GM23248 (cell line): ENCODE measurements at regions not wholly inside any gene's neighbourhood (a gene's known extent, or its start where the extent isn't known, plus 50 kb on each side); places are given as distances from the start of the nearest gene placed in this dataset.

Experiments used
- DNase-seq: peaks from one replicate; pipeline ENCODE4 v3.0.0-alpha.2; 2015
- H2AFZ ChIP-seq: fragments of 200-600 bp; sonication (generic); 2 replicates; pipeline ENCODE4 v1.6.1; 2016; ENCODE audit warnings: antibody characterized with exemption
- H3F3A ChIP-seq: fragments of 200-600 bp; sonication (generic); 2 replicates; pipeline ENCODE4 v1.6.1; 2016; ENCODE audit warnings: mild to moderate bottlenecking, antibody characterized with exemption, mixed run types; ENCODE audit not compliant: insufficient read depth
- H3K27ac ChIP-seq: fragments of 200-600 bp; sonication (generic); 2 replicates; pipeline ENCODE4 v1.5.1; 2016; ENCODE audit warnings: mild to moderate bottlenecking
- H3K27me3 ChIP-seq: fragments of 200-600 bp; sonication (generic); replicated peaks from 2 replicates; pipeline ENCODE4 v1.6.1; 2016; ENCODE audit warnings: mild to moderate bottlenecking; ENCODE audit not compliant: insufficient read depth
- H3K36me3 ChIP-seq: fragments of 200-600 bp; sonication (generic); 2 replicates; pipeline ENCODE4 v1.6.1; 2016; ENCODE audit warnings: low read depth, mild to moderate bottlenecking
- H3K4me1 ChIP-seq: fragments of 200-600 bp; sonication (generic); 2 replicates; pipeline ENCODE4 v1.6.1; 2016; ENCODE audit warnings: mild to moderate bottlenecking; ENCODE audit not compliant: insufficient read depth
- H3K4me2 ChIP-seq: fragments of 200-600 bp; sonication (generic); one replicate; pipeline ENCODE4 v1.6.1; 2016; ENCODE audit warnings: mild to moderate bottlenecking; ENCODE audit not compliant: unreplicated experiment
- H3K4me3 ChIP-seq: fragments of 200-600 bp; sonication (generic); 2 replicates; pipeline ENCODE4 v1.5.1; 2016; ENCODE audit warnings: mild to moderate bottlenecking
- H3K79me2 ChIP-seq: fragments of 200-600 bp; sonication (generic); 2 replicates; pipeline ENCODE4 v1.6.1; 2016; ENCODE audit warnings: mild to moderate bottlenecking; ENCODE audit not compliant: insufficient read depth
- H3K9ac ChIP-seq: fragments of 200-600 bp; sonication (generic); 2 replicates; pipeline ENCODE4 v1.6.1; 2016; ENCODE audit warnings: mild to moderate bottlenecking
- H3K9me2 ChIP-seq: fragments of 200-600 bp; sonication (generic); 2 replicates; pipeline ENCODE4 v1.6.1; 2016; ENCODE audit warnings: mixed run types, mild to moderate bottlenecking, moderate library complexity; ENCODE audit not compliant: insufficient read depth
- H3K9me3 ChIP-seq: fragments of 200-600 bp; sonication (generic); one replicate; pipeline ENCODE4 v1.6.1; 2017; ENCODE audit warnings: low read depth
- H4K20me1 ChIP-seq: fragments of 200-600 bp; sonication (generic); 2 replicates; pipeline ENCODE4 v1.6.0; 2016; ENCODE audit not compliant: insufficient read depth
- EZH2 ChIP-seq: fragments of 200-600 bp; sonication (generic); IDR thresholded peaks from 2 replicates; pipeline ENCODE4 v1.6.1; 2018; ENCODE audit warnings: antibody characterized with exemption, mild to moderate bottlenecking; ENCODE audit not compliant: insufficient read depth, poor library complexity, severe bottlenecking
- EZH2phosphoT487 ChIP-seq: fragments of 200-600 bp; sonication (generic); IDR thresholded peaks from 2 replicates; pipeline ENCODE4 v1.6.1; 2018; ENCODE audit warnings: antibody characterized with exemption, moderate library complexity, mild to moderate bottlenecking, low read depth; ENCODE audit not compliant: insufficient read depth
- WGBS, 2 experiments: methylation state at CpG; one replicate each; pipeline ENCODE4 v1.1.6; 2015 to 2017; ENCODE audit warnings: low lambda C conversion rate in 2 of 2, low coverage in 1 of 2; ENCODE audit errors: missing lambda C conversion rate in 2 of 2; 5-methylcytosine and 5-hydroxymethylcytosine counted together
- in situ Hi-C: fragments of 300-500 bp; cut with MboI; formaldehyde crosslinking; loops from 2 replicates; pipeline ENCODE4 v1.15.0; 2020

DNA sequence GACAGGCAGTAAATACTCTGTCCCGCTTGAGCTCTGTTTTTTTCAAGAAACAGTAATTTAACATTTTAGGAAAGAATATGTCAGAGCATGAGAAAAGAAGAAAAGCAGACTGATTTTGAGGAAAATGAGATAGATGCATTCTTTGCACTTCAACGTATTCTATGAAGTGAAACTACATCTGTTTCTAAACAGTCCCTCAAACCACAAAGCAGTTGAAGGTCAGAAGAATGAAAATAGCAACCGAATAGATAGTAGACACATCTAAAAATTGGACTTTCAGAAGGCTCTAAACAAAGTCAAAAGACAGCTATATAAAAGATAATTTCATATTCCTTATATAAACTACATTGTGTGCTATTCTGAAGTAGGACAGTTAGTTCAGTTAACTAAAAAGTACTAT lies 172.6 kb upstream of the LRRC3B start:
- WGBS, 2 experiments = 2 to 3% methylated on average over 3 of the region's 3 CpGs
- TF ChIP-seq EZH2phosphoT487 (no peak), EZH2 (no peak)
- no peak overlapping the region for H3K4me2 ChIP-seq
- H3K36me3 ChIP-seq = no peaks in the 10 kb centered on the region
- no peak overlapping the region for H3K9ac ChIP-seq
- no peaks in the 10 kb centered on the region for H3K4me1 ChIP-seq
- no peaks in the 10 kb centered on the region for H3K9me2 ChIP-seq
- no peaks in the 10 kb centered on the region for H3F3A ChIP-seq
- H3K27me3 ChIP-seq = no peaks in the 10 kb centered on the region
- H2AFZ ChIP-seq = no peak overlapping the region
- H3K9me3 ChIP-seq = no peaks in the 10 kb centered on the region
- DNase-seq = no peak
- in situ Hi-C loops = no loop called here
- H3K4me3 ChIP-seq = no peak overlapping the region
- no peaks in the 10 kb centered on the region for H3K79me2 ChIP-seq
- no peaks in the 10 kb centered on the region for H4K20me1 ChIP-seq
- no peak overlapping the region for H3K27ac ChIP-seq

DNA sequence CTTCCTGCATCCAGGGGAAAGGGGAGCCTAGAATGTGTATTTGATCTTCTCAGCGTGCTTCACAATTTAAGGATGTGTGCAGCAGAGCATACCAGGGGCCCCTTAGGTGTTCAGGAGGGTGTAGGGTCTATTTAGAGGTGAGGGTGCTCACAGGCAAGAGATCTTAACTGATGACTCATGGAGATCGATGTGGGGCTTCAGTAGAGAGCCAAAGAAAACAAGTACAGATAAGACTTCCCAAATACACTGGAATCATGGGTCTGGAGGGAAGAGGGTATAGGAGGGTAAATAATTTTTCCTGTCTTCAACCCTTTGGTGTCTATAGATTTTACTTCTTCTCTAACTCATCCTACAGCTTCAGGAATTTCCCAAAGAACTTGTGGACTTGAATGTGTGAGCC lies 170.2 kb upstream of the LRRC3B start:
- no peaks in the 10 kb centered on the region for H3K36me3 ChIP-seq
- WGBS, 2 experiments = 13 to 26% methylated on average over 2 of the region's 2 CpGs
- in situ Hi-C loops = no loop called here
- H3K27me3 ChIP-seq = no peaks in the 10 kb centered on the region
- no peaks in the 10 kb centered on the region for H4K20me1 ChIP-seq
- no peak for DNase-seq
- H3K79me2 ChIP-seq = no peaks in the 10 kb centered on the region
- no peaks in the 10 kb centered on the region for H3K9me2 ChIP-seq
- no peak overlapping the region for H3K27ac ChIP-seq
- H3K4me2 ChIP-seq = no peak overlapping the region
- H3K4me3 ChIP-seq = no peak overlapping the region
- no peak overlapping the region for H3K9ac ChIP-seq
- H3F3A ChIP-seq = no peaks in the 10 kb centered on the region
- no peak overlapping the region for H2AFZ ChIP-seq
- TF ChIP-seq EZH2 = no peak
- TF ChIP-seq EZH2phosphoT487 = no peak
- no peaks in the 10 kb centered on the region for H3K4me1 ChIP-seq
- no peaks in the 10 kb centered on the region for H3K9me3 ChIP-seq

DNA sequence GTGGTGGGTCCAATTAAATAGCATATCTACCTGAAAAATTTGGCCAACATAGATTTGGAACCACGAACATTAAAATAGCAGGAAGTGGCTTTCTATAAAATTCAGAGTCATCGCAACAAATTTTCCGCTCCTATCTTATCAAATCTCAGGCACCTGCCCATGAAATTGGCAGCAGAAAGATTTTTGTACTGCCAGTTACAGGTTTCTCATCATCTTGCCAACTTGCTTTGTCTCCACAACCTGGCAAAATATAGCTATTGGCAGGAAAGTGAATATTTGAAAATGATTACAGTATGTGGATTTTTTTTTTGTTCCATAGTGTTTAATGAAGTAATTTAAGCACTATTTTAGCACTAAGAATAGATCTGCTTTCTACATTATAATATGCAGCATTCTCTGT lies 161.6 kb upstream of the LRRC3B start:
- no peak for TF ChIP-seq EZH2
- TF ChIP-seq EZH2phosphoT487 = no peak
- WGBS, 2 experiments = 39 to 54% methylated on average over 3 of the region's 3 CpGs
- H3K4me1 ChIP-seq = no peaks in the 10 kb centered on the region
- H2AFZ ChIP-seq = no peak overlapping the region
- no peaks in the 10 kb centered on the region for H4K20me1 ChIP-seq
- H3K9me3 ChIP-seq = peaks cover 2% of the 10 kb centered on the region
- in situ Hi-C loops = no loop called here
- no peaks in the 10 kb centered on the region for H3K36me3 ChIP-seq
- H3K4me2 ChIP-seq = no peak overlapping the region
- no peak overlapping the region for H3K27ac ChIP-seq
- no peak for DNase-seq
- no peaks in the 10 kb centered on the region for H3K79me2 ChIP-seq
- H3F3A ChIP-seq = no peaks in the 10 kb centered on the region
- no peak overlapping the region for H3K4me3 ChIP-seq
- H3K9me2 ChIP-seq = no peaks in the 10 kb centered on the region
- no peaks in the 10 kb centered on the region for H3K27me3 ChIP-seq
- no peak overlapping the region for H3K9ac ChIP-seq

DNA sequence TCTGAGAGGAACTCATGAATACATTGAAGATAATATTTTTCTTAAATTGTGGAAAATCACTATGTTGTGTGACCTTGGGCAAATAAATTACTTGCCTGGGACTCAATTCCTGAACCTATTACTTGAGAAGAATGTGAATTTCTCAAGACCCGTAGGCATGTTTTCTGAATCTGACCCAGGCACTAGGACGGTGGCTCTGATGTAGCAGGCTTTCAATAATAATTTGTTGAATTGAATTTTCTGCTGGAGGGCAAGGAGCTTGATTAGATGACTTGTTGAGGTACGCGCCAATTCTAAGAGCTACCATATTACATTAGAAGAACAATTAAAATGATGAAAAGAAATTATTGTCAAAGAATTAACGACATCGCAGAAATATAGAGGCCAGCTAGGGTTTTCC lies 150.2 kb upstream of the LRRC3B start:
- no peak for DNase-seq
- no peak overlapping the region for H2AFZ ChIP-seq
- H3K9ac ChIP-seq = no peak overlapping the region
- no peaks in the 10 kb centered on the region for H3K9me2 ChIP-seq
- in situ Hi-C loops = no loop called here
- no peaks in the 10 kb centered on the region for H3K79me2 ChIP-seq
- no peak overlapping the region for H3K27ac ChIP-seq
- TF ChIP-seq EZH2 = no peak
- TF ChIP-seq EZH2phosphoT487 = no peak
- WGBS, 2 experiments = 28 to 31% methylated on average over 6 of the region's 6 CpGs
- no peaks in the 10 kb centered on the region for H3K27me3 ChIP-seq
- H3K4me3 ChIP-seq = no peak overlapping the region
- no peak overlapping the region for H3K4me2 ChIP-seq
- no peaks in the 10 kb centered on the region for H4K20me1 ChIP-seq
- H3K36me3 ChIP-seq = no peaks in the 10 kb centered on the region
- H3K4me1 ChIP-seq = no peaks in the 10 kb centered on the region
- no peaks in the 10 kb centered on the region for H3K9me3 ChIP-seq
- no peaks in the 10 kb centered on the region for H3F3A ChIP-seq

DNA sequence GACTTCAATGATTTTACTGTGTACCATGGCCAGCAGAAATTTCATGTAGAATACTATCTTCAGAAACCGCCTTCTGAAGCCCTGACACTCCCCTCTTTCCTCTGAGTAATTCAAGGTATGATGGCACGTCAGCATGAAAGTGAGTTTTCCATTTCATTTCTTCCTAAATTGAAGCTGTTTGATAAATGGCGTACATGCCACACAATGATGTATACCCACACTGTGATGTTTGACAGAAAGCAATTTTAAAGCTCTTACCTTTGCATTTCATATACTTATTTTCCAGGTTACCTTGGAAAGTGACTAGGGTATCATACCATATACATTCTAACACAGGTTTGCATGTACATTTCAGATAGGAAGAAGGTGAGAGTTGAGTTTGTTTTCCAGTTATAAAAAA lies 147.9 kb upstream of the LRRC3B start:
- Histone ChIP-seq H2AFZ (no peak overlapping the region), H3F3A (no peaks in the 10 kb centered on the region), H3K79me2 (no peaks in the 10 kb centered on the region), H3K27ac (no peak overlapping the region), H3K4me1 (no peaks in the 10 kb centered on the region), H3K9me2 (no peaks in the 10 kb centered on the region), H3K4me3 (no peak overlapping the region), H3K4me2 (no peak overlapping the region), H3K9me3 (no peaks in the 10 kb centered on the region), H3K36me3 (no peaks in the 10 kb centered on the region), H3K27me3 (no peaks in the 10 kb centered on the region), H4K20me1 (no peaks in the 10 kb centered on the region), H3K9ac (no peak overlapping the region)
- TF ChIP-seq EZH2 (no peak), EZH2phosphoT487 (no peak)
- in situ Hi-C loops = no loop called here
- DNase-seq = no peak
- WGBS, 2 experiments = 30 to 33% methylated on average over 3 of the region's 3 CpGs
